ENCODE measurements at regions not wholly inside any gene's neighbourhood (a gene's known extent, or its start where the extent isn't known, plus 50 kb on each side); places are given as distances from the start of the nearest gene placed in this dataset.

GRCh38 chr9:73007966-73008672 lies 55.3 kb upstream of the ALDH1A1 start:
- Mint-ChIP-seq H3K9me3 (peaks cover 3% of the 10 kb centered on the region; the same call in 1 of the 2 replicates), H3K27me3 (ENCODE audit: low read depth) (no peaks in the 10 kb centered on the region), H3K4me3 (no peak overlapping the region), H3K4me1 (peaks cover 4% of the 10 kb centered on the region), H3K27ac (no peak overlapping the region), H3K36me3 (no peaks in the 10 kb centered on the region)
- CTCF ChIA-PET = interaction anchor here (1.0 kb wide), 1 partner anchor 151 kb away, joined by 3 read pairs; no protein-coding TSS in a partner anchor
- no peak for DNase-seq (ENCODE audit: low spot score)
- no peak for ATAC-seq
- TF ChIP-seq TEAD4 (CRISPR knock-in tag; IDR thresholded peaks at IDR 0.05) (no peak), HMGXB4 (CRISPR knock-in tag; IDR thresholded peaks at IDR 0.05) (no peak), GABPB1 (CRISPR knock-in tag; IDR thresholded peaks at IDR 0.05) (no peak), ATF6 (CRISPR knock-in tag; IDR thresholded peaks at IDR 0.05) (no peak), USF2 (CRISPR knock-in tag; IDR thresholded peaks at IDR 0.05) (no peak), ZNF425 (CRISPR knock-in tag; conservative IDR thresholded peaks at IDR 0.05) (no peak), USF1 (CRISPR knock-in tag; IDR thresholded peaks at IDR 0.05) (no peak), JAZF1 (CRISPR knock-in tag; IDR thresholded peaks at IDR 0.05) (no peak), SOX15 (CRISPR knock-in tag; IDR thresholded peaks at IDR 0.05) (no peak), NR1H2 (CRISPR knock-in tag; IDR thresholded peaks at IDR 0.05) (no peak), NR3C1 (CRISPR knock-in tag; conservative IDR thresholded peaks at IDR 0.05; ENCODE audit: low read depth) (no peak), CTCF (IDR thresholded peaks at IDR 0.05) (no peak), OVOL2 (CRISPR knock-in tag; IDR thresholded peaks at IDR 0.05; ENCODE audit: borderline replicate concordance) (no peak), ARID4B (CRISPR knock-in tag; IDR thresholded peaks at IDR 0.05; ENCODE audit: borderline replicate concordance) (no peak), ZNF423 (CRISPR knock-in tag; IDR thresholded peaks at IDR 0.05) (no peak), TCF7 (CRISPR knock-in tag; IDR thresholded peaks at IDR 0.05; ENCODE audit: low read depth) (no peak), ZSCAN18 (CRISPR knock-in tag; IDR thresholded peaks at IDR 0.05) (no peak)
- POLR2A ChIA-PET = no interaction called here

Measured in WTC11 (cell line).